ENCODE measurements at regions not wholly inside any gene's neighbourhood (a gene's known extent, or its start where the extent isn't known, plus 50 kb on each side); places are given as distances from the start of the nearest gene placed in this dataset.

GRCh38 chr5:2181149-2181548 is 298.4 kb upstream of the IRX4 start:
- no peak for TF ChIP-seq CTCF (IDR thresholded peaks at IDR 0.05)
- TF ChIP-seq POLR2A (IDR thresholded peaks at IDR 0.05), result no peak
- TF ChIP-seq EP300 (IDR thresholded peaks at IDR 0.05), result no peak

Measured in ovary (tissue), 3 donors.